Gastrocnemius medialis (tissue), 4 donors: ENCODE measurements at regions not wholly inside any gene's neighbourhood (a gene's known extent, or its start where the extent isn't known, plus 50 kb on each side); places are given as distances from the start of the nearest gene placed in this dataset.

ENCODE experiments used
- ATAC-seq, 2 donors: fragments of 150-250 bp; one replicate each; pipeline ENCODE4 v1.9.1; 2016
- DNase-seq, 2 donors: peaks; one replicate each; pipeline ENCODE4 v3.0.0-alpha.2; 2019
- H3K27ac ChIP-seq, 4 donors: fragments of 200-600 bp; sonication (generic); 1 replicate in 1 of 4; 2 replicates in 3 of 4; pipeline ENCODE4 v1.5.1; 2016 to 2018; ENCODE audit warnings: mild to moderate bottlenecking in 2 of 4, moderate library complexity in 1 of 4
- H3K27me3 ChIP-seq, 3 donors: fragments of 200-600 bp; sonication (generic) in 2 of 3; 1 replicate in 1 of 3; 2 replicates in 2 of 3; pipeline versions ENCODE4 v1.5.1 to v1.6.0; 2016 to 2019; ENCODE audit warnings: mild to moderate bottlenecking in 1 of 3, moderate library complexity in 1 of 3
- H3K36me3 ChIP-seq, 2 donors: fragments of 200-600 bp; sonication (generic) in 1 of 2; one replicate each; pipeline ENCODE4 v1.5.1; 2017 to 2018
- H3K4me1 ChIP-seq, 2 donors: fragments of 200-600 bp; sonication (generic) in 1 of 2; one replicate each; pipeline ENCODE4 v1.5.1; 2016 to 2017; ENCODE audit warnings: mild to moderate bottlenecking in 2 of 2
- H3K4me3 ChIP-seq, 4 donors: fragments of 200-600 bp; sonication (generic) in 3 of 4; 1 replicate in 1 of 4; 2 replicates in 3 of 4; pipeline ENCODE4 v1.5.1; 2016 to 2019; ENCODE audit warnings: mild to moderate bottlenecking in 2 of 4
- H3K9me3 ChIP-seq, 3 donors: fragments of 200-600 bp; sonication (generic) in 2 of 3; 1 replicate in 1 of 3; 2 replicates in 2 of 3; pipeline ENCODE4 v1.5.1; 2016 to 2019
- POLR2A ChIP-seq, 2 donors: fragments of 450-650 bp; IDR thresholded peaks; one replicate each; pipeline ENCODE4 v1.6.1; 2017; ENCODE audit warnings: antibody characterized with exemption in 2 of 2, mild to moderate bottlenecking in 2 of 2, moderate library complexity in 2 of 2
- in situ Hi-C, 4 donors: fragments of 200-750 bp; cut with MboI; loops; one replicate each; pipeline versions ENCODE4 v1.15.0 to v1.8.0; 2017; ENCODE audit warnings: low sequenced_read_pairs in 4 of 4
- intact Hi-C: fragments of 100-400 bp; cut with DNase I; formaldehyde crosslinking; loops from one replicate; pipeline ENCODE4 v1.15.1; 2023; ENCODE audit warnings: low total_unique reads
- TF ChIP-seq, protein P1 (sequence below), 5 experiments: fragments of 450-650 bp in 3 of 5; fragments of 200-600 bp in 2 of 5; sonication (generic) in 2 of 5; IDR thresholded peaks in 4 of 5; conservative IDR thresholded peaks in 1 of 5; 1 replicate in 4 of 5; 2 replicates in 1 of 5; pipeline ENCODE4 v1.5.1; 2016 to 2019; ENCODE audit warnings: antibody characterized with exemption in 5 of 5, mild to moderate bottlenecking in 3 of 5, moderate library complexity in 3 of 5

DNA sequence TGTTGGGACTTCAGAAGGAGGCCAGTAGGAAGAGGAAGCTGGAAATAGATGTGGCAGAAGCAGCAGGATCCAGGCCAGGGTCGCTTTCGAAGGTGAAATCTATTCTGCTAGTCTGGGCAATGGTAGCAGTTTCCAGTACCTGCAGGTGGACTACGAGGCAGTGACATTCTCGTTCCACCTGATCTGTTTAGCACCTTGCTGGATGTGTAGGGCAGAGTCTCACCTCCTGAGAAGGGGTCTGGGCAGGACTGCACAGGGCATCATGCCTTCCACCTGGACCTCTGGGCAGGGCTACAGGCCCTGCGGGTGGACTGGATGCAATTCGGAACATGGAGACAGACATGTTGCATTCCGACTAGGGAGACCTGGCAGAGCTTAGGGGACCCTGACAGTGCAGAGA, 254.8 kb upstream of the ZNF32 start:
- ATAC-seq: no peak
- TF ChIP-seq, protein P1, sequence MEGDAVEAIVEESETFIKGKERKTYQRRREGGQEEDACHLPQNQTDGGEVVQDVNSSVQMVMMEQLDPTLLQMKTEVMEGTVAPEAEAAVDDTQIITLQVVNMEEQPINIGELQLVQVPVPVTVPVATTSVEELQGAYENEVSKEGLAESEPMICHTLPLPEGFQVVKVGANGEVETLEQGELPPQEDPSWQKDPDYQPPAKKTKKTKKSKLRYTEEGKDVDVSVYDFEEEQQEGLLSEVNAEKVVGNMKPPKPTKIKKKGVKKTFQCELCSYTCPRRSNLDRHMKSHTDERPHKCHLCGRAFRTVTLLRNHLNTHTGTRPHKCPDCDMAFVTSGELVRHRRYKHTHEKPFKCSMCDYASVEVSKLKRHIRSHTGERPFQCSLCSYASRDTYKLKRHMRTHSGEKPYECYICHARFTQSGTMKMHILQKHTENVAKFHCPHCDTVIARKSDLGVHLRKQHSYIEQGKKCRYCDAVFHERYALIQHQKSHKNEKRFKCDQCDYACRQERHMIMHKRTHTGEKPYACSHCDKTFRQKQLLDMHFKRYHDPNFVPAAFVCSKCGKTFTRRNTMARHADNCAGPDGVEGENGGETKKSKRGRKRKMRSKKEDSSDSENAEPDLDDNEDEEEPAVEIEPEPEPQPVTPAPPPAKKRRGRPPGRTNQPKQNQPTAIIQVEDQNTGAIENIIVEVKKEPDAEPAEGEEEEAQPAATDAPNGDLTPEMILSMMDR (IDR thresholded peaks at IDR 0.05 in 4 of 5, conservative IDR thresholded peaks at IDR 0.05 in 1 of 5): no peak
- no peak for DNase-seq
- H3K4me1 ChIP-seq: peaks cover 10 to 18% of the 10 kb centered on the region in 2 donors
- H3K27me3 ChIP-seq: no peaks in the 10 kb centered on the region
- H3K36me3 ChIP-seq: no peaks in the 10 kb centered on the region
- in situ Hi-C loops (no loop called here), intact Hi-C loops (no loop called here)
- H3K27ac ChIP-seq: no peak overlapping the region
- H3K9me3 ChIP-seq: no peaks in the 10 kb centered on the region
- H3K4me3 ChIP-seq: no peak overlapping the region

DNA sequence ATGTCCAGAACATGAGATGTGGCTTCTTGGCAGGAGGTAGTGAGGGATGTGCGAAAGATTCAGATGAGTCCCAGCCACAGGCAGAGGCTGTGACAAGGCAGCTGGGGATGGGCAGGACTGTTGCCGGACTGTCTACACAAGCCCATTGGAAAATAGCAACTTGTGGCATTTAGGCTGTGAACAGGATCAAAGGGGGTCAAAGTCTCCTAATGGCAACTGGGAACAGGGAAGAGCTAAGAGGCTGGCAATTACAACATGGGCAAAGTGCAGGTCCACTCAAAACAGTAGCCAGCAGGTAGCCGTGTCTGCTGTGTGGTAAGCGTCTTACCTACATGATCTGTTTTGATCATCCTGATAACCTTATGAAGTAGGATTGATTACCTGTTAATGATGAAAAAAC, 254.2 kb upstream of the ZNF32 start:
- in situ Hi-C loops: no loop called here
- no peak for ATAC-seq
- no peak overlapping the region for H3K27ac ChIP-seq
- intact Hi-C loops: no loop called here
- TF ChIP-seq, protein P1 (IDR thresholded peaks at IDR 0.05 in 4 of 5, conservative IDR thresholded peaks at IDR 0.05 in 1 of 5): no peak
- TF ChIP-seq POLR2A (IDR thresholded peaks at IDR 0.05): no peak
- no peak for DNase-seq
- no peaks in the 10 kb centered on the region for H3K27me3 ChIP-seq
- no peak overlapping the region for H3K4me3 ChIP-seq
- H3K4me1 ChIP-seq: peaks cover 10 to 18% of the 10 kb centered on the region in 2 donors
- H3K36me3 ChIP-seq: no peaks in the 10 kb centered on the region
- H3K9me3 ChIP-seq: no peaks in the 10 kb centered on the region

DNA sequence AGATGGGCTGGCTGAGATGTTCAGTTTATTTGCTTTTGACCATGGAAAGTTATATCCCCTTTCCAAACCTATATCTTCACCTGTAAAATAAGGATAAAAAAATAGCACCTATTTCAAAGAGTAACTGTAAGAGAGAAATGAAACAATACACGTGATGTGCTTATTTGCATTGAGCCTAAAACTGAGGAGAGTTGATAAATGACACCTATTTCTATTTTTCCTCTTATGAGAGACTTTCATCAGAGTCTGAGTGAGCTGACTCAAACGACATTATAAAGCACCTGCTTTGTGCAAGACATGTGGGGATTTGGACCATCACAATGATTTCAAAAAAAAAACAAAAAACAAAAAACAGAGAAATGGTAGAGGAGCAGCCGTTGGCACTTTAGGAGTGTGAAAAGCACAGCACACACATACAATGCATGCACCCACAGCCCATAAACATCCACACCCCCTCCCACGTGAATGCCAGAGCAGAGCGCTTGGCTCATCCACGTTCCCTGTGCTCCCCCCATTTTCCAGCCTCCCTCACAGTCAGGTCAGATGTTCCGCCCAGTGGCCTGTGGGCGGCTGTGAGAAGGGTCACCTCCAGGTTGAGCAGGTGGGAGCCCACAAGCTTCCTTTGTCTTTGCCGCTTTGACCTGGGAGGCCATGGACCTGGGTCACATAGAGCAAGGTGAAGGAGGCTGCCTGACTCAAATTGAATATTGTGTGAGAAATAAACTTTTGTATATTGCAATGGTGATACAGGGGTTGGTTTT, 253.2 kb upstream of the ZNF32 start:
- H3K4me1 ChIP-seq: peaks cover 10 to 18% of the 10 kb centered on the region in 2 donors
- intact Hi-C loops: no loop called here
- no peaks in the 10 kb centered on the region for H3K27me3 ChIP-seq
- H3K36me3 ChIP-seq: no peaks in the 10 kb centered on the region
- in situ Hi-C loops: no loop called here
- no peak overlapping the region for H3K27ac ChIP-seq
- no peak overlapping the region for H3K4me3 ChIP-seq
- DNase-seq (no peak), ATAC-seq (no peak)
- no peaks in the 10 kb centered on the region for H3K9me3 ChIP-seq
- TF ChIP-seq POLR2A (IDR thresholded peaks at IDR 0.05): no peak
- TF ChIP-seq, protein P1 (IDR thresholded peaks at IDR 0.05 in 4 of 5, conservative IDR thresholded peaks at IDR 0.05 in 1 of 5): no peak

DNA sequence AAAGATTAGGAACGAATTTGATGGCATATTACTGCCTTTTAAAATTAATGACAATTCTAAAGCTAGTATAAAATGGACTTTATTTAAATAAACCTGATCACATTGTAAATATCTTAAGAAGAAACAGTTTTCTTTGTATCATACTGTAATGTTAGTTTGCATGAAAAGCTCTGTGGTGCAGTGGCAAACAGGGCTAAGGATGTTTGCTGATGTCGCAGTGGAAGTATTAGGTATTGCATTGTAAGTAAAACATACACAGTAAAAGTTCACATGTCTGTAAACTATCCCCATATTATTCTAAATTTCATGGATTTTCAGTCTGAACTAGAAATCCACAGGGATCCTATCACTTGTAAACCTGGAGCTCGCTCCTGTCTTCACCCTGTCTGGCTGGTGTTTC, 252.6 kb upstream of the ZNF32 start:
- in situ Hi-C loops (no loop called here), intact Hi-C loops (no loop called here)
- Histone ChIP-seq H3K9me3 (no peaks in the 10 kb centered on the region), H3K4me1 (peaks cover 4 to 12% of the 10 kb centered on the region in 2 donors), H3K4me3 (no peak overlapping the region), H3K27me3 (no peaks in the 10 kb centered on the region), H3K36me3 (no peaks in the 10 kb centered on the region), H3K27ac (no peak overlapping the region)
- no peak for DNase-seq
- TF ChIP-seq POLR2A (IDR thresholded peaks at IDR 0.05): no peak
- TF ChIP-seq, protein P1 (IDR thresholded peaks at IDR 0.05 in 4 of 5, conservative IDR thresholded peaks at IDR 0.05 in 1 of 5): no peak
- ATAC-seq: no peak

DNA sequence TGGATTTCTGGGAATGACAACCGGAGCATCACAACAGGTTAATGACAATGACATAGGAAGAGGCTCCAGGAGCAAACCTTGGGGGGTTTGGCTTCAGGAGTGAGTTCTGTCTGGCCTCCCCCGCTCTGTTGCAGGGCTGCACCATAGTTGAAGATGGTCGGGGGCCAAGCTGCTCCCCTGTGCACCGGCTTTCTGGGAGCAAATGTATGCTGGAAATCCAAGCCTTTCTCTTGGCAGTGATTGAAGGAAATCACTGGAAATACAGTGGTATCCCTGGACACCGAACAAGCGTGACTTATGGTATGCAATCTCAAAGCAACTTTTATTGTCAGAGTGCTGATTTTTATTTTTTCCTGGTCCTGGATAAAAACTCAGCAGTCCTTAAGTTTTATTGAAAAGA, 251.9 kb upstream of the ZNF32 start:
- Histone ChIP-seq H3K36me3 (no peaks in the 10 kb centered on the region), H3K27ac (no peak overlapping the region), H3K27me3 (no peaks in the 10 kb centered on the region), H3K4me1 (peaks cover 0 to 5% of the 10 kb centered on the region in 2 donors), H3K9me3 (no peaks in the 10 kb centered on the region), H3K4me3 (no peak overlapping the region)
- no peak for ATAC-seq
- TF ChIP-seq, protein P1 (IDR thresholded peaks at IDR 0.05 in 4 of 5, conservative IDR thresholded peaks at IDR 0.05 in 1 of 5): no peak
- TF ChIP-seq POLR2A (IDR thresholded peaks at IDR 0.05): no peak
- no peak for DNase-seq
- in situ Hi-C loops: no loop called here
- intact Hi-C loops: no loop called here
